ENCODE measurements at regions not wholly inside any gene's neighbourhood (a gene's known extent, or its start where the extent isn't known, plus 50 kb on each side); places are given as distances from the start of the nearest gene placed in this dataset.
"Not testable (repeated sequence)": the region's sequence is repeated elsewhere in the genome, so short reads cannot be mapped to it uniquely, and the experiment has no call there.

- peak in 1 of 56 donors; percentile 49 for DNase-seq
Measured at GRCh38 chr1:221858818-221859611, 117.1 kb upstream of the DUSP10 start.

GRCh38 chr1:221857094-221857444, 115.2 kb upstream of the DUSP10 start:
- not testable (repeated sequence) for DNase-seq

GRCh38 chr1:221856228-221857093, 114.6 kb upstream of the DUSP10 start:
- no peak for DNase-seq

- DNase-seq = no peak
Measured at GRCh38 chr1:221855156-221855555, 113.3 kb upstream of the DUSP10 start.

GRCh38 chr1:221851336-221851735, 109.4 kb upstream of the DUSP10 start:
- DNase-seq = no peak

GRCh38 chr1:221850470-221851187, 108.7 kb upstream of the DUSP10 start:
- DNase-seq = no peak

- DNase-seq = no peak
Measured at GRCh38 chr1:221849897-221850296, 108.0 kb upstream of the DUSP10 start.

GRCh38 chr1:221849110-221849509, 107.2 kb upstream of the DUSP10 start:
- no peak for DNase-seq

GRCh38 chr1:221847676-221848075, 105.8 kb upstream of the DUSP10 start:
- no peak for DNase-seq

- peak in 4 of 56 donors; percentile 3 to 33 (median 15) for DNase-seq
Measured at GRCh38 chr1:221845650-221846371, 103.9 kb upstream of the DUSP10 start.

GRCh38 chr1:221841983-221842335, 100.1 kb upstream of the DUSP10 start:
- DNase-seq = no peak

- DNase-seq = no peak
Measured at GRCh38 chr1:221841251-221841982, 99.5 kb upstream of the DUSP10 start.

GRCh38 chr1:221840511-221841243, 98.8 kb upstream of the DUSP10 start:
- no peak for DNase-seq

GRCh38 chr1:221839782-221840395, 98.0 kb upstream of the DUSP10 start:
- DNase-seq = no peak

GRCh38 chr1:221839321-221839720, 97.4 kb upstream of the DUSP10 start:
- DNase-seq = no peak

- no peak for DNase-seq
Measured at GRCh38 chr1:221837896-221838295, 96.0 kb upstream of the DUSP10 start.

GRCh38 chr1:221834698-221835513, 93.0 kb upstream of the DUSP10 start:
- no peak for DNase-seq

- DNase-seq = no peak
Measured at GRCh38 chr1:221832617-221833016, 90.7 kb upstream of the DUSP10 start.

Data from nucleus accumbens (tissue), 56 donors.